OCI-M1 (cell line): ENCODE measurements at regions not wholly inside any gene's neighbourhood (a gene's known extent, or its start where the extent isn't known, plus 50 kb on each side); places are given as distances from the start of the nearest gene placed in this dataset.
"Not testable (repeated sequence)": the region's sequence is repeated elsewhere in the genome, so short reads cannot be mapped to it uniquely, and the experiment has no call there.

ENCODE experiments used
- DNase-seq: peaks from one replicate; lab custom pipeline; 2025; lab: John Stamatoyannopoulos, UW

GRCh38 chr6:12546410-12547002 is 170.1 kb upstream of the PHACTR1 start:
- DNase-seq, result no peak

GRCh38 chr6:12548526-12548925 is 168.0 kb upstream of the PHACTR1 start:
- no peak for DNase-seq

GRCh38 chr6:12549445-12549844 is 167.1 kb upstream of the PHACTR1 start:
- DNase-seq, result not testable (repeated sequence)

- not testable (repeated sequence) for DNase-seq
Measured at GRCh38 chr6:12554820-12555219, 161.7 kb upstream of the PHACTR1 start.

DNA sequence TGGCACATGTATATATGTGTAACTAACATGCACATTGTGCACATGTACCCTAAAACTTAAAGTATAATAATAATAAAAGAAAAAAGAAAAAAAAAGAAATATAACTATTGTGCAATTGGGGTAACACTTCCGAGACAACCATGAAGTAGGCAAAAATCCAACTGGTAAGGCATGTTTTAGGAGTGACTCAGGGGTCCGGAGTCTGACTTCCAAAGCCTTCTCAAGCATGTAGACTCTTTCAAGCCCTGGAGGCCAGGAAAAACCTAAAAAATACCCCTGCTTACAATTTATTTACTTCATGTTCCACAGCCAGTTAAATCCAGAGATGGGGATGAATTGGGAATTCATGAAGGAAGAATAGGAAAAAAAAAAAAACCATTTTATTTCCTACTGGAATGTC is 161.3 kb upstream of the PHACTR1 start:
- no peak for DNase-seq

- no peak for DNase-seq
Measured at GRCh38 chr6:12555781-12556180, 160.8 kb upstream of the PHACTR1 start.

DNA sequence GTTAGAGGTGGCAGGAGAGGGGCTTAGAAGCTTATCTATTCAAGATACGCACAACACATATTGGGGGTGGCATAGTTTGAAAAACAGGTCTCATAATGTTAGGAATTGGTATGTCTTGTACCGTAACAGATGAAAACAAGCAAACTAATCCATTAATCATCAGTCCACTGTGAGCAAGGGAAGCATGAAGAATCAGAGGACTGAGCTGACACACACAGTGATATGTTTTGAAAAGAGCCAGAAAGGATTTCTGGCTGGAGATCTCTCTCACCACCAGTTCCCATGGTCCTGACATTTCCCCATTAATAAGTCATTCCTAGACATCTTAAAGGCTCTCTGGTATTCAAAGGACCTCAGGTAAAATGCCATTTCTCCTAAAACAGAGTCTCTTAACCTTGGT is 158.8 kb upstream of the PHACTR1 start:
- no peak for DNase-seq

DNA sequence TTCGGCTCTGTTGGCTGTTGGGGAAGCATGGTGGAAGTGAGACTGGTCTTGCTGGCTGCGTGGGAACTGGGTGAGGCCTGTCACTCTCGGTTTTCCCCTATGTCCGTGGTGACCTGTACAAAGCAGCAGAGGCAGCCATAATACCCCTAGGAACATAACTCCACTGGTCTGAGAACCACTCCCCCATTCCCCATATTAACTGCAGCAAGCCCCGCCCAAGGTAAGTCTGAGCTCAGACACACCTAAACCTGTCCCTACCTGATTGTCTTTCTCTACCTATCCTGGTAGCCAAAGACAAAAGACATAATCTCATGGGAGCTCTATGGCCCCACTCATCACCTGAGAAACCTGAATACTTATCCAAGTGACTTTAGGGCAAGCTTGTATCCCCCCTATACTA is 156.3 kb upstream of the PHACTR1 start:
- no peak for DNase-seq

DNA sequence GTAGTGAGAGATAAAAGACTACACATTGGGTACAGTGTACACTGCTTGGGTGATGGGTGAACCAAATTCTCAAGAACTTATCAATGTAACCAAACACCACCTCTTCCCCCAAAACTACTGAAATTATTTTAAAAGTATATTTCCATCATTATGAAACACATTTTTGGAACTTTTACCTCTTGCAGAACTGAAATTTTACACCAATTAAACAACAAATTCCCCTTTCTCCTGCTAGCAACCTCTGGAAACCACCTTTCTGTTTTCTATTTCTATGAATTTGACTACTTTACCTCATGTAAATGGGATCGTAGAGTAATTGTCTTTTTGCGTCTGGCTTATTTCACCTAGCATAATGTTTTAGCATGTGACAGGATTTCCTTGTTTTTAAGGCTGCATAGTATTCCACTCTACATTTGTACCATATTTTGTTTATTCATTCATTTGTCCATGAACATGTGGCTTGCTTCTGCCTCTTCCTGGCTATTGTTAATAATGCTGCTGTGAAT is 149.9 kb upstream of the PHACTR1 start:
- DNase-seq, result no peak

DNA sequence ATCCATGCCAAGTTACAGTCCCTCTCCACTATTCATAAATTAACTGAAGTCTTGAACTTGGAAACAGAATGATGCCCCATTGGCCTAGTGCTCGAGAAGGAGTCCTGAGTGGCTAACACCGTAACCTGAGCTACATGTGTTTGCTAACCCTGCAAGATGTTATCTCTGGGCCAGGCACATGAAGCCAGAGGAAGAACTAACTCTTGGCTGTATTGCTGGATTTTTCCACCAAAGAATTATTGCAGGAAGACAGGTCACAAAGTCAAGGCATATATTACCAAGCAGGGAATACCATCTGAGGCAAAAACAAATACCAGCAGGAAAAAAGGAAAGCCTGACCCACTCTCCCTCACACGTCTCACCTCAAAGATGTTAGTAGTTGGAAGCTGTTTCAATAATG is 148.9 kb upstream of the PHACTR1 start:
- DNase-seq, result no peak

DNA sequence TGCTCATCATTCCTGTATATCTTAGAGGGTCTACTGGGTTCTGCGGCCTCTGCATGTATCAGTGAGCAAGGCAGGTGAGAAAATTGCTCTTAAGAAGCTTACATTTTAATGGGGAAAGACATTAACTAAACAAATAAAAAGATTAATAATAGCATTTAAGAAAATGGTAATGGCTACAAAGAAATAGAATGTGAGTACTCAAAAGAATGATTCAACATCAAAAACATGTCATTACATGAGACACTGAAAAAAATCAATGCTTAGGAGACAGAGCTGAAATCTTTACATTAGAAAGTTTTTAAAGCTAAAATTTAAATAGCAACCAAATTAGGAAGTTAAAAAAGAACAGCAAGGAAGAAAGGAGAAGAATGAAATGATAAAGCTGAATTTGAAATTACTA is 146.9 kb upstream of the PHACTR1 start:
- no peak for DNase-seq

DNA sequence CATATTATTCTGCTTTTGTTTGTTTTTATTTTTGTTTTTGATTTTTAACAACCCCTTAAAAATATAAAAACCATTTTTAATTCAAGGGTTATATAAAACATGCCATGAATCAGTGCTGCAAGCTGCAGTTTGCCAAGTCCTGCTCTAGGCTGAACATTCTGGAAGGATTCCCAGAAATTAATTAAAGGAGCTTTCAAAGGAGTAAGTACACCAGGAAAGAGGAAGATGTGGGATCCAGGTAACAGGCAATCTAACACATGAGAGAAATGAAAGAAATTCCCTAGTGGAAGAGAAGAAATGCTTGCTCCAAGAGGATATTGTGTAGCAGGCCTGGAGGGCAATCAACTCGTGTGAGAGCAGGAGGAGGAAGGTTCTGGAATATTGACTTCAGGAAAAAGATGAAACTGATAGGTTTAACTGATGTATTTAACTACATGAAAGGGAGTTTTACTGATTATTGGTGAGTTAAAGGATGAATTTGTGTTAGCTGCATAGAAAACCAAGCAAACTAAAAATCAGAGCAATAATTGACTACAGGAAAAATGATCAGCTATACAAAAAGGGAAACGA is 146.0 kb upstream of the PHACTR1 start:
- DNase-seq, result no peak

DNA sequence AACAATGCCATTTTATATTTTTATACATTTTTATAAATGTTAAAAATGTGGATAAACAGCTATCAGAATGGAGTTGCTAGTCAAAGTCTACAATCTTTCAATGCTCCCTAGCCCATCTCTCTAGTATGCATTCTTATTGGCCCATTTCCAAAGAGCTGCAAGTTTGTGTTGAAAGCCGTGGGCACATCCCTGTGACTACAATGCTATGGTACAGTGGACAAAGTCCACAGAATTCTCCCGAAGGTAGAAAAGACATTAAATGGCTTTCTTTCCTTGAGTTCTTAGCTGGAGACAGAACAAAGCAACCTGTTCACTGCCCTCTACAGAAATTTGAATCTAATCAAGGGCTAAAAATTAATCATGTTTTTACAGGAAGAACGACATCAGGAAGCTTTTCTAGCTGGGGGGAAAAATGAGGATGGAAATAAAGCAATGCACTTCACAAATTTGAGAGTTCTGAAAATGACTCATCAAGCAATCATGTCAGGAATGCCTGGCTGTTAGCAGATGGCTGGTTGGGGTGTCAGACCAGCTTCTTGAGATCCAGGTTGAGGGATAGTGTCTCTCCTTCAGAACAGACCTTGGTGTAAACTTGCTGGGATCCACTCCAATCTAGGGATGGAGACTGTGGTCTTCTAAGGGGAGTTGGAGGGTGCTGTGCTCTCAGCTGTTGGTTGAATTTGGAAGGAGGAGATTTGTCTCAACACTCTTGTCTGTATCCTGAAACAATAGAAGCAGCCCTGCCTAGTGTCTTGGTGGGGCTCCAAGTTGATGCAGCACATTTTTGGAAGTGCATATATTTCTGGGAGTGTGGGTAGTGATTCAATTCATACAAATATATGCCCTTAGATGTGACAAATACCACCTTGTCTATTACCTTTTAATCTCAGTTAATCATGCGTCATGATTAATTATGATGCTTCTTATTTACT is 143.4 kb upstream of the PHACTR1 start:
- no peak for DNase-seq

DNA sequence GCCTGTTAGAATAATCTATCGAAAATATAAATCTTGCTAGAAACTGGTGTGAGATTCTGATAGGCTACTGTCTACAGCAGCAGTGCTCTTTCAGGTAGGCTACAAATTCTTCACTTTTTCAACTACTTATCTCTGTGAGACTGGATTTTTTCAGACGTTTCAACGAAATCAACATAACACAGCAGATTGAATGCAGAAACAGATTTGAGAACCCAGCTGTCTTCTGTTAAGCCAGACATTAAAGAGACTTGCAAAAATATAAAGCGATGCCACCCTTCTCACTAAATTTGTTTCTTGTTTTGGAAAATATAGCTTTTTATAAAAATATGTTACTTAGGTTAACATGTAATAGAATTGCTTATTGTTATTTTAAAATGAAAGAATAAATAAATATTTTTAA is 140.6 kb upstream of the PHACTR1 start:
- no peak for DNase-seq

- DNase-seq, result no peak
Measured at GRCh38 chr6:12576389-12576788, 140.2 kb upstream of the PHACTR1 start.

- no peak for DNase-seq
Measured at GRCh38 chr6:12577124-12577850, 139.3 kb upstream of the PHACTR1 start.

- DNase-seq, result no peak
Measured at GRCh38 chr6:12578097-12578496, 138.5 kb upstream of the PHACTR1 start.

DNA sequence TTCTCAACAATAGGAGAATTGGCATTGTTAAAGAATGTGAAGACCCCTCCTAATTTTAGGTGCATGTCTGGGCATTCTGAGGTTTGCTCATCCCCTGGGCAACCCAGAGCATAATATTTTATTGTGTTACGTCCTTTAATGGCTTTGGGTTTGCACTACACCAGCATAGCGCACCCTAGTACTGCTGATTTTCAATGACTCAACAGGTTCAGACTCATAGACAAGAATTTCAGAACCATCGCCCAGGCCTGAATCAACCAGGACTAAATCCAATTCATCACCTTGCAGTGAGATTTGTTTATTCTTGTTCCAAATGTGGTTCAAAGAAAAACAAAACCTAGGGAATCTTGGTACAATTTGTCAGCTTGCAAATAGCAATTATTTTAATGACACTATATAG is 137.8 kb upstream of the PHACTR1 start:
- DNase-seq, result no peak

DNA sequence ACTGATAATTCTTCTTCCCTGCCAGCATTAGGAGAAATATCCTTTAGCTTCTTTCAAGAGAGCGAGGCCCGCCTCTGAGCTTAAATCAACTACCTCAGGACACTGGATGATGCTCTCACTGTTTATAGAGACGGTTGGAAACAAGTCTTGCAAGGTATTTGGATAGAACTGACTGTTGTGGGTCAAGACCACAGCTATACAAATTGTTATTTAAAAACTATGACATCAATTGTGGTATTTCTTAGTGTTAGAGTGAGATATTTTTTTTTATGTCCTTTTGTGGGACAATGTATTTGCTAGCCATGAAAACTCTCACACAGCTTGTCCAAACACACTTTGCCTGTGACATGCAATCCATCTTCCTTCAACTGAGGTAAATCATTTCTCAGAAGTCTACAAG is 136.3 kb upstream of the PHACTR1 start:
- no peak for DNase-seq

DNA sequence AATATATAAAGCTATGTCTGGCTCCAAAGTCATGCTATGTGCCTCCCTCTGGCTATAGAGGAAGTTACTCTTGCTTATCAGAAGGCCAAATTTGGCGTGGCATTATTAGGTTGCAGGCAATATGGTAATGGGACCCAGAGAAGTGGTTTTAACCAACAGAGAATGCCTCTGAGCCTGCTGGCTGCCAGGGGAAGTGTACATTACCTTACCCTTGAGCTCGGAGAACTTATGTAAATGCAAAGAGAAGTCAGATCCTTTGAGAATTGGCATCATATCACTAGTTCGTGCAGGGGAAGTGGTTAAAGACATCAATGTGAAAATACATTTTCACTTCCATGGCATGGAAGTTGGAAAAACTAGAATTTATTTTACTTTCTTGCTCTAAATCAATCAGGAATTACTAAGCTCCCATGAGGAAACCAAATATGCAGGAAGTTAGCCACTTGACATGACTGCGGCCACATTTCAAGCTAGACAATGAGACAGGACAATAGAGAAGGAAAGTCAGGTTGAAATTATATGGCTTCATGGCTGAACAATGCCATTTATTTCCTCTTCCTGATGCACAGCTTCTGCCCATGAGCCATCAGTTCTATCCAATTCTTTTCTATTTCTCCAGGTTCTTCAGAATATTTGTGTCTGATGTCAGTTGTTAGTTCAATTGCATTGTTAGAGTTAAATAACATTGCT is 134.0 kb upstream of the PHACTR1 start:
- DNase-seq, result peak; percentile 23

DNA sequence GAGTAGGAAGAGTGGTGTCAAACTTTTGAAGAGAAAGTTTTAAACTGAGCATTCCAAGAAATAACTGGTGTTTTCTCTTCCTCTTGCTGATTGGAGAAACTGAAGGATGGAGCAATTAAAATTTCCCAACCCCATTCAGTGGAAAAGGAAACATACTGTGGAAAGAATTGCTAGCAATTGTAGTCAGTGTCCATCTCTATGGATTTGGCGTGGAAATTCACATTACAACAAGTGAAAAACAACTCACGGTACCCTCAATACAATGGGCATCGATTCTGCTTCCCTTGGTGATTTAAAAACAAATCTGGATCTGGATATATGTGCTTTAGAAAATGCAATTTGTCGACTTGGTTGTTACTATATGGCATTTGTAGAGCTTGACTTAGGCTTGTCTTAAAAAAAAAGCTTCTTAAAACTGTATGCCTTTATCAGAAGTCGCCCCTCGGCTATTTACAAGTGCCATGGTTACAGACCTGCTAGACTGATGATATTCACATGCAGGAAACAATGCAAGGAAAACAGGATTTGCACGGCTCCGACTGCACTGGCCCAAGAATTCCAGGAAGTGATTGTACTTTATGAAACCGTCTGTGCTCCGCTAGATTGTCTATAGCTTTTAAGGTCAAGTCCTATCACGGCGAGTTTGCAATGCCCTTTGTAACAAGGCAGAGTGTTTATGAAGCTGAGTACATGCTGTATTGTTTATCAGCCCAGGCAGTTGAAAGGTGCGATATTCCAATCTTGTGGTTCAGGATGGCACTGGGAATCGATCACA is 131.7 kb upstream of the PHACTR1 start:
- no peak for DNase-seq
